H1 (cell line): ENCODE measurements at regions not wholly inside any gene's neighbourhood (a gene's known extent, or its start where the extent isn't known, plus 50 kb on each side); places are given as distances from the start of the nearest gene placed in this dataset.

Experiments
- TF ChIP-seq, protein P1 (sequence below): IDR thresholded peaks from 2 replicates; pipeline ENCODE4 v1.6.1; 2012; ENCODE audit warnings: low read length, inconsistent platforms

DNA sequence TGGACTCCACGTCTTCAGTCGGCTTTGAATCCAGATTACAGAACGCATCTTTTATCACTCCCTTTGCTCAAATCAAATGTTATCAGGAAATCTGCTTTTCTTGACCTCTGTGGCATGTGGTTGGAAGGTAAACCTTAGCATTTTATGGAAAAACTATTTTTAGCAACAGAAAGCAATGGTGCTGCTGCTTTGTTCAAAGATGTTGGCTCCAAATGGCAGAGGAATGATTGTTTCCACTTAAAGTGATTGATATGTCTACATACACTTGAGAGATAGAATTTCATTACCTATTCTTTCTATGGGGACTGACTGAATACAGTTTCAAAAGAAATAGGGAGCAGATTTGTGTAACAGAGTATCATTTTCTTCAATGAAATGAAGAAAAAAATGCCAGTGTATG, 761.2 kb downstream of the NOVA1 start (continued):
- TF ChIP-seq, protein P1, sequence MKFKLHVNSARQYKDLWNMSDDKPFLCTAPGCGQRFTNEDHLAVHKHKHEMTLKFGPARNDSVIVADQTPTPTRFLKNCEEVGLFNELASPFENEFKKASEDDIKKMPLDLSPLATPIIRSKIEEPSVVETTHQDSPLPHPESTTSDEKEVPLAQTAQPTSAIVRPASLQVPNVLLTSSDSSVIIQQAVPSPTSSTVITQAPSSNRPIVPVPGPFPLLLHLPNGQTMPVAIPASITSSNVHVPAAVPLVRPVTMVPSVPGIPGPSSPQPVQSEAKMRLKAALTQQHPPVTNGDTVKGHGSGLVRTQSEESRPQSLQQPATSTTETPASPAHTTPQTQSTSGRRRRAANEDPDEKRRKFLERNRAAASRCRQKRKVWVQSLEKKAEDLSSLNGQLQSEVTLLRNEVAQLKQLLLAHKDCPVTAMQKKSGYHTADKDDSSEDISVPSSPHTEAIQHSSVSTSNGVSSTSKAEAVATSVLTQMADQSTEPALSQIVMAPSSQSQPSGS: no peak
- TF ChIP-seq, all 59 proteins: peak for 0
